PC-3 (cell line): ENCODE measurements at regions not wholly inside any gene's neighbourhood (a gene's known extent, or its start where the extent isn't known, plus 50 kb on each side); places are given as distances from the start of the nearest gene placed in this dataset.

ENCODE experiments used
- ATAC-seq: fragments of 200-7000 bp; cut with Tn5 transposase; 2 replicates; pipeline ENCODE4 v1.9.1; 2020; ENCODE audit warnings: mild to moderate bottlenecking, moderate library complexity
- BruUV-seq: library from RNA; stranded (reverse); fragments of 400-500 nt; replicated peaks from 2 replicates; lab custom pipeline; 2021; lab: Mats Ljungman, UMichigan
- CTCF ChIA-PET: fragments of 300-600 bp; sonication (Branson Sonifier 250); formaldehyde crosslinking; loops from one replicate; lab custom pipeline; 2022; ENCODE audit warnings: antibody characterized with exemption; lab: Charles Lee
- POLR2A ChIA-PET: fragments of 300-600 bp; sonication (Branson Sonifier 250); formaldehyde crosslinking; loops from one replicate; lab custom pipeline; 2022; ENCODE audit warnings: antibody characterized with exemption; ENCODE audit not compliant: unreplicated experiment; lab: Charles Lee
- DNase-seq: peaks from one replicate; pipeline ENCODE4 v3.0.0-alpha.2; 2015
- H2AFZ ChIP-seq: fragments of 300-600 bp; sonication (generic); 2 replicates; pipeline ENCODE4 v1.6.0; 2016; ENCODE audit warnings: antibody characterized with exemption, low read length
- H3F3A ChIP-seq: fragments of 300-600 bp; sonication (generic); one replicate; pipeline ENCODE4 v1.6.0; 2017; ENCODE audit warnings: antibody characterized with exemption, low read length, control low read depth, mild to moderate bottlenecking; ENCODE audit not compliant: unreplicated experiment
- H3K27ac ChIP-seq: fragments of 300-600 bp; sonication (generic); 2 replicates; pipeline ENCODE4 v1.5.1; 2016; ENCODE audit warnings: mild to moderate bottlenecking, low read length
- H3K27me3 ChIP-seq: fragments of 300-600 bp; sonication (generic); 2 replicates; pipeline ENCODE4 v1.6.1; 2016; ENCODE audit warnings: low read length, mixed read lengths
- H3K36me3 ChIP-seq: fragments of 300-600 bp; sonication (generic); 2 replicates; pipeline ENCODE4 v1.6.1; 2016; ENCODE audit warnings: low read depth, mixed run types, low read length, mixed read lengths
- H3K4me1 ChIP-seq: fragments of 300-600 bp; sonication (generic); 2 replicates; pipeline ENCODE4 v1.5.1; 2016; ENCODE audit warnings: low read length; ENCODE audit not compliant: insufficient read depth
- H3K4me2 ChIP-seq: fragments of 300-600 bp; sonication (generic); 2 replicates; pipeline ENCODE4 v1.6.0; 2016; ENCODE audit warnings: low read length
- H3K4me3 ChIP-seq: fragments of 300-600 bp; sonication (generic); 2 replicates; pipeline ENCODE4 v1.5.1; 2016; ENCODE audit warnings: mild to moderate bottlenecking, low read length, mixed read lengths
- H3K79me2 ChIP-seq: fragments of 300-600 bp; sonication (generic); 2 replicates; pipeline ENCODE4 v1.6.1; 2017; ENCODE audit warnings: low read length, mixed read lengths
- H3K9ac ChIP-seq: fragments of 300-600 bp; sonication (generic); 2 replicates; pipeline ENCODE4 v1.6.0; 2016; ENCODE audit warnings: mild to moderate bottlenecking, low read length
- H3K9me2 ChIP-seq: fragments of 300-600 bp; sonication (generic); replicated peaks from 2 replicates; pipeline ENCODE4 v1.6.1; 2016; ENCODE audit warnings: mixed run types, low read length, mixed read lengths
- H3K9me3 ChIP-seq: fragments of 300-600 bp; sonication (generic); 2 replicates; pipeline ENCODE4 v1.6.1; 2016; ENCODE audit warnings: low read length, mixed read lengths
- H4K20me1 ChIP-seq: fragments of 300-600 bp; sonication (generic); 2 replicates; pipeline ENCODE4 v1.6.1; 2016; ENCODE audit warnings: low read length, mixed read lengths
- CTCF ChIP-seq: fragments of 300-600 bp; sonication (generic); conservative IDR thresholded peaks from 2 replicates; pipeline ENCODE4 v1.5.1; 2017; ENCODE audit warnings: antibody characterized with exemption, low read depth, mild to moderate bottlenecking, low read length
- EZH2 ChIP-seq: fragments of 300-600 bp; sonication (generic); IDR thresholded peaks from one replicate; pipeline ENCODE4 v1.6.1; 2017; ENCODE audit warnings: antibody characterized with exemption, mild to moderate bottlenecking, low read length; ENCODE audit not compliant: unreplicated experiment
- EZH2phosphoT487 ChIP-seq: fragments of 300-600 bp; sonication (generic); IDR thresholded peaks from 2 replicates; pipeline ENCODE4 v1.6.1; 2018; ENCODE audit warnings: mild to moderate bottlenecking, antibody characterized with exemption, low read length, borderline replicate concordance
- intact Hi-C: fragments of 100-400 bp; cut with micrococcal nuclease; formaldehyde crosslinking; loops from 2 replicates; pipeline ENCODE4 v1.9.0; 2023

GRCh38 chr4:173475751-173476150 lies 54.3 kb downstream of the HAND2 start:
- intact Hi-C loops = no loop called here

GRCh38 chr4:173469622-173470021 lies 60.4 kb downstream of the HAND2 start:
- Histone ChIP-seq H3K4me3 (no peak overlapping the region), H3K9me3 (no peaks in the 10 kb centered on the region), H3K79me2 (no peaks in the 10 kb centered on the region), H3K9me2 (no peaks in the 10 kb centered on the region), H3K9ac (no peak overlapping the region), H3K27me3 (no peaks in the 10 kb centered on the region), H3K36me3 (no peaks in the 10 kb centered on the region), H3K4me1 (no peaks in the 10 kb centered on the region), H2AFZ (no peak overlapping the region), H3K4me2 (no peak overlapping the region), H3F3A (no peaks in the 10 kb centered on the region), H3K27ac (no peak overlapping the region), H4K20me1 (no peaks in the 10 kb centered on the region)
- no peak for TF ChIP-seq EZH2
- no peak for TF ChIP-seq CTCF
- no peak for TF ChIP-seq EZH2phosphoT487
- CTCF ChIA-PET = no interaction called here
- ATAC-seq (no peak), DNase-seq (no peak)
- BruUV-seq = no TSS peak
- intact Hi-C loops = no loop called here
- POLR2A ChIA-PET = no interaction called here

More at GRCh38 chr4:173475751-173476150, 54.3 kb downstream of the HAND2 start:
- no peak overlapping the region for H3K4me2 ChIP-seq
- H3K9me2 ChIP-seq = no peaks in the 10 kb centered on the region
- CTCF ChIA-PET = no interaction called here
- no peak for ATAC-seq
- H3K79me2 ChIP-seq = no peaks in the 10 kb centered on the region
- no peak overlapping the region for H2AFZ ChIP-seq
- H3K27ac ChIP-seq = no peak overlapping the region
- DNase-seq = no peak
- H4K20me1 ChIP-seq = no peaks in the 10 kb centered on the region
- H3K27me3 ChIP-seq = no peaks in the 10 kb centered on the region
- H3K4me1 ChIP-seq = peaks cover 5% of the 10 kb centered on the region; the same call in 1 of the 2 replicates
- no peak overlapping the region for H3K9ac ChIP-seq
- BruUV-seq = no TSS peak
- no peaks in the 10 kb centered on the region for H3K36me3 ChIP-seq
- TF ChIP-seq EZH2 = no peak
- H3K4me3 ChIP-seq = no peak overlapping the region
- no peaks in the 10 kb centered on the region for H3F3A ChIP-seq
- POLR2A ChIA-PET = no interaction called here
- no peaks in the 10 kb centered on the region for H3K9me3 ChIP-seq

- no peak for ATAC-seq
- TF ChIP-seq EZH2phosphoT487 (no peak), EZH2 (no peak), CTCF (no peak)
Observed at GRCh38 chr4:173468314-173468713, 61.7 kb downstream of the HAND2 start.

More at GRCh38 chr4:173468314-173468713, 61.7 kb downstream of the HAND2 start:
- Histone ChIP-seq H4K20me1 (no peaks in the 10 kb centered on the region), H3K27ac (no peak overlapping the region), H3K9me3 (no peaks in the 10 kb centered on the region), H2AFZ (no peak overlapping the region), H3K4me1 (no peaks in the 10 kb centered on the region), H3K4me3 (no peak overlapping the region), H3K36me3 (no peaks in the 10 kb centered on the region), H3K9ac (no peak overlapping the region), H3K27me3 (no peaks in the 10 kb centered on the region), H3K79me2 (no peaks in the 10 kb centered on the region), H3K9me2 (no peaks in the 10 kb centered on the region), H3K4me2 (no peak overlapping the region), H3F3A (no peaks in the 10 kb centered on the region)
- intact Hi-C loops = no loop called here
- DNase-seq = no peak
- CTCF ChIA-PET = no interaction called here
- BruUV-seq = no TSS peak
- POLR2A ChIA-PET = no interaction called here
